HG02623 (cell line): ENCODE measurements at regions not wholly inside any gene's neighbourhood (a gene's known extent, or its start where the extent isn't known, plus 50 kb on each side); places are given as distances from the start of the nearest gene placed in this dataset.
"Not testable (repeated sequence)": the region's sequence is repeated elsewhere in the genome, so short reads cannot be mapped to it uniquely, and the experiment has no call there.

Experiments
- ATAC-seq: cut with Tn5 transposase; IDR thresholded peaks from one replicate; pipeline ENCODE4 v1.9.1; 2021; ENCODE audit warnings: moderate library complexity; ENCODE audit not compliant: unreplicated experiment

GRCh38 chr2:220782609-220783113 is 789.4 kb downstream of the EPHA4 start:
- no peak for ATAC-seq

- ATAC-seq: no peak
Measured at GRCh38 chr2:220783671-220784070, 788.4 kb downstream of the EPHA4 start.

GRCh38 chr2:220785178-220785577 is 786.9 kb downstream of the EPHA4 start:
- no peak for ATAC-seq

GRCh38 chr2:220786216-220786615 is 785.9 kb downstream of the EPHA4 start:
- ATAC-seq: no peak

- no peak for ATAC-seq
Measured at GRCh38 chr2:220787251-220787650, 784.9 kb downstream of the EPHA4 start.

- ATAC-seq: no peak
Measured at GRCh38 chr2:220789961-220790360, 782.1 kb downstream of the EPHA4 start.

GRCh38 chr2:220795705-220796104 is 776.4 kb downstream of the EPHA4 start:
- no peak for ATAC-seq

- no peak for ATAC-seq
Measured at GRCh38 chr2:220811115-220811514, 761.0 kb downstream of the EPHA4 start.

GRCh38 chr2:220811952-220812570 is 760.0 kb downstream of the EPHA4 start:
- ATAC-seq: no peak

- no peak for ATAC-seq
Measured at GRCh38 chr2:220814441-220814840, 757.7 kb downstream of the EPHA4 start.

GRCh38 chr2:220815698-220816097 is 756.4 kb downstream of the EPHA4 start:
- ATAC-seq: no peak

GRCh38 chr2:220821683-220822082 is 750.4 kb downstream of the EPHA4 start:
- ATAC-seq: no peak

- not testable (repeated sequence) for ATAC-seq
Measured at GRCh38 chr2:220823590-220823989, 748.5 kb downstream of the EPHA4 start.

- no peak for ATAC-seq
Measured at GRCh38 chr2:220833446-220833845, 738.7 kb downstream of the EPHA4 start.

- ATAC-seq: no peak
Measured at GRCh38 chr2:220835583-220835982, 736.5 kb downstream of the EPHA4 start.

- ATAC-seq: no peak
Measured at GRCh38 chr2:220837226-220837625, 734.9 kb downstream of the EPHA4 start.

- no peak for ATAC-seq
Measured at GRCh38 chr2:220842901-220843665, 729.0 kb downstream of the EPHA4 start.

- ATAC-seq: no peak
Measured at GRCh38 chr2:220845766-220846273, 726.3 kb downstream of the EPHA4 start.

GRCh38 chr2:220847006-220847405 is 725.1 kb downstream of the EPHA4 start:
- no peak for ATAC-seq

GRCh38 chr2:220847589-220847988 is 724.5 kb downstream of the EPHA4 start:
- no peak for ATAC-seq

- no peak for ATAC-seq
Measured at GRCh38 chr2:220849433-220849832, 722.7 kb downstream of the EPHA4 start.

- ATAC-seq: no peak
Measured at GRCh38 chr2:220850116-220850515, 722.0 kb downstream of the EPHA4 start.
